Rectal smooth muscle tissue (tissue), 1 donor: ENCODE measurements at regions not wholly inside any gene's neighbourhood (a gene's known extent, or its start where the extent isn't known, plus 50 kb on each side); places are given as distances from the start of the nearest gene placed in this dataset.

Source experiments
- H3K27ac ChIP-seq: one replicate; pipeline ENCODE4 v1.7.0; 2013; ENCODE audit warnings: low read depth, low read length, inconsistent platforms
- H3K27me3 ChIP-seq: one replicate; pipeline ENCODE4 v1.7.0; 2013; ENCODE audit warnings: low read length; ENCODE audit not compliant: control insufficient read depth, insufficient read depth
- H3K36me3 ChIP-seq: one replicate; pipeline ENCODE4 v1.7.0; 2013; ENCODE audit warnings: low read length; ENCODE audit not compliant: control insufficient read depth, insufficient read depth
- H3K4me1 ChIP-seq: one replicate; pipeline ENCODE4 v1.7.0; 2013; ENCODE audit warnings: low read length; ENCODE audit not compliant: control insufficient read depth, insufficient read depth
- H3K4me3 ChIP-seq: one replicate; pipeline ENCODE4 v1.7.0; 2013; ENCODE audit warnings: low read length
- H3K9ac ChIP-seq: one replicate; pipeline ENCODE4 v1.7.0; 2013; ENCODE audit warnings: low read length

DNA sequence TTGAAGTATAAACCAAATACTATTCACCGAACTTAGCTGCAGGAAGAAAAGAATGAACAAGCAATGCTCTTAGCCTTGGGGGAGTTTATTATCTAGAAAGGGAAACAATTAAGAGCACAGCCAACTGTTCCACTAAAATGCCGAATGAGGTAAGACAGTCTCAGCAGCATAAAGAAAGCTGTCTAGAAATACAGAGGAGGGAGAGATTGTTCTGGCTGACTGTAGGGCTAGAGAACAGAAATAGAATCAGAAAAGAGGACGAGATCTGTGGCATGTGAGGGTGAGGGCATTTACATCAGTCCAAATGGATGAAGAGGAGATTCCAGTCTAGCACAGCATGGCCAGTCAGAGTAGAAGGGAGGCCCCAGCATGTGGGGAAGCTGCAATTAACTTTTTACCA, 56.8 kb upstream of the TNFRSF19 start:
- Histone ChIP-seq H3K9ac (no peak overlapping the region), H3K27ac (no peak overlapping the region), H3K36me3 (no peaks in the 10 kb centered on the region), H3K4me1 (no peaks in the 10 kb centered on the region), H3K4me3 (no peak overlapping the region), H3K27me3 (no peaks in the 10 kb centered on the region)

DNA sequence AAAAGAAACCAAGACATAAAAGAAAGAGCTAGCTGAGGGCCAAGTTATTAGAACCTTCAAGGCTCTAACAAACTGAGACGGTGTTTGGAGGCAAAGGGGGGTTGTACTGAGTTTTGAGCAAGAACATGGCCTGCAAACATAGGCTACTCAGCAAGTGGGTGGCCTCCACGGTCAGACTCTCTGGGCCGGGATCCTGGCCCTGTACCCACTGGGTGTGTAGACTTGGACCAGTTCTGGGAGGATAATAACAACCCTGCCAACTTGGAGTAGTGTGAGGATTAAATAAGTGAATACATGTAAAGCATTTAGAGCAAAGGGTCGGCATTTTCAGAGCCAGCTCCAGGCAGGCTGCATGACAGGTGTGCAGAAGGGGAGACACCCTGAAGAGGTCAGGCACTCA, 56.1 kb upstream of the TNFRSF19 start:
- no peaks in the 10 kb centered on the region for H3K36me3 ChIP-seq
- H3K27ac ChIP-seq, result no peak overlapping the region
- H3K9ac ChIP-seq, result no peak overlapping the region
- H3K4me3 ChIP-seq, result no peak overlapping the region
- no peaks in the 10 kb centered on the region for H3K27me3 ChIP-seq
- no peaks in the 10 kb centered on the region for H3K4me1 ChIP-seq

GRCh38 chr13:23515116-23515515, 55.1 kb upstream of the TNFRSF19 start:
- Histone ChIP-seq H3K36me3 (no peaks in the 10 kb centered on the region), H3K4me3 (no peak overlapping the region), H3K27ac (no peak overlapping the region), H3K4me1 (no peaks in the 10 kb centered on the region), H3K9ac (no peak overlapping the region), H3K27me3 (no peaks in the 10 kb centered on the region)

DNA sequence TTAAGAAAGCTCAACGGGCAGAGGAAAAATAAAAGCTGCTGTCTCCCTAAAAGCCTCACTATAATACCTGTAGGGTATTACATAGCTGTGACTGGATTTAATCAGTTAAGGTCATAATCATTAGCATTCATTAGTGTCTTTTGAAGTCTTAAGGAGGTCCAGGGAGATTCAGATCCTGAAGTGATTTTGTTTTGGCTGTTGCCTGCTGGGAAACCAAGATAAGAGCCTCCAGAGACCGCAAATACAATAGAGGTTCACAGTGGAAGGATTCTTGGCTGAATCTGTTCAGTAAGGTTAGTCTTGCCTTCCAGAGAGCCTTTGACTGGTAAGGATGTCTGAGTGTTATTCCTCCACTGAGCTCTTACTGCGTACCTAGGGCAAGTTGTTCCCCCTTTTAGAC, 54.0 kb upstream of the TNFRSF19 start:
- no peaks in the 10 kb centered on the region for H3K36me3 ChIP-seq
- H3K4me3 ChIP-seq, result no peak overlapping the region
- no peaks in the 10 kb centered on the region for H3K27me3 ChIP-seq
- H3K27ac ChIP-seq, result no peak overlapping the region
- no peak overlapping the region for H3K9ac ChIP-seq
- no peaks in the 10 kb centered on the region for H3K4me1 ChIP-seq

- H3K27ac ChIP-seq, result no peak overlapping the region
Measured at GRCh38 chr13:23516702-23517101, 53.5 kb upstream of the TNFRSF19 start.

DNA sequence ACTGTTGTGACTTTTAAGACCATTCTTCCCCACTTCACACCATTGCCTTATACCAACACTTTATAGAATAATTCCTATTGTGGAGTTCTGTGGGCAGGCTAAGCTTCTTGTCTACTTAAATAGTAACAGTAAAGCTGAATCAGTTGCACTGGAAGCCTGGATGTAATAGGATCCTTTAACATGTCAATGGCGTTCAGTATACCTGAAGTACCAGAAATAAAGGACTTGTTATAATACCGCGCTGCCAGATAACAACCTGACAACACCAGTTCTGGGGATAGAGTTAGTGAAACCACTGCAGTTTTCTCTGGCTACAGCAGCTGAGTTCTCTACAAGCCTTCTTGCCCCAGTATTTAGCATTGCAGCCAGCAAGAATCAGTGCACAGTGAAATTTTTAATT, 52.0 kb upstream of the TNFRSF19 start:
- H3K4me1 ChIP-seq, result no peaks in the 10 kb centered on the region
- H3K27ac ChIP-seq, result no peak overlapping the region
- H3K36me3 ChIP-seq, result no peaks in the 10 kb centered on the region
- H3K9ac ChIP-seq, result no peak overlapping the region
- H3K27me3 ChIP-seq, result no peaks in the 10 kb centered on the region
- no peak overlapping the region for H3K4me3 ChIP-seq

More at GRCh38 chr13:23516702-23517101, 53.5 kb upstream of the TNFRSF19 start:
- H3K36me3 ChIP-seq, result no peaks in the 10 kb centered on the region
- H3K9ac ChIP-seq, result no peak overlapping the region
- no peak overlapping the region for H3K4me3 ChIP-seq
- H3K4me1 ChIP-seq, result no peaks in the 10 kb centered on the region
- H3K27me3 ChIP-seq, result no peaks in the 10 kb centered on the region
